MM.1S (cell line): ENCODE measurements at regions not wholly inside any gene's neighbourhood (a gene's known extent, or its start where the extent isn't known, plus 50 kb on each side); places are given as distances from the start of the nearest gene placed in this dataset.

Experiments
- EZH2 ChIP-seq: fragments of 300-600 bp; sonication (generic); optimal IDR thresholded peaks from 2 replicates; pipeline ENCODE3; 2017; ENCODE audit warnings: low read depth, mild to moderate bottlenecking, antibody characterized with exemption, low read length, mixed read lengths
- EZH2phosphoT487 ChIP-seq: fragments of 300-600 bp; sonication (generic); IDR thresholded peaks from 2 replicates; pipeline ENCODE4 v1.6.1; 2018; ENCODE audit warnings: antibody characterized with exemption, low read length
- TF ChIP-seq, protein P1 (sequence below): fragments of 300-600 bp; sonication (generic); IDR thresholded peaks from 2 replicates; pipeline ENCODE4 v1.5.1; 2016; ENCODE audit warnings: antibody characterized with exemption, low read length, mixed read lengths

DNA sequence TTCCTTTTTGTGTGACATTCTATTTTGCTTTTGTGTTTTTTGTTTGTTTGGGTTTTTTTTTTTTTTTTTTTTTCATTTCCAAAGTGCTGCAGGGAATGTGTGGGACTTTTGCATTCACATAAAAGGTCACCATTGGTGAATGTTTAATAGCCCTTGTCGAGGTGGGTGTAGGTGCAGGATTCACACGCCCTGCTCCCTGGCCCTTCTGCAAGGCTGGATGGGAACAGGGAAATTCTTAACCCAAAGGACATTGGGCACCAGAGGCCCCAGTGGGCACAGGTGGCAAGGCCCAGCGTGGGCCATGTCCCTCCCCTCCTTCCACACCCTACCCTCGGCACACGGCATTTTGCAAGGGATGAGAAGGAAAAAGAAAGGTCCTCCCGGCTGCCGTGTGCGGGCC lies 50.4 kb upstream of the NOTCH1 start:
- TF ChIP-seq, protein P1, sequence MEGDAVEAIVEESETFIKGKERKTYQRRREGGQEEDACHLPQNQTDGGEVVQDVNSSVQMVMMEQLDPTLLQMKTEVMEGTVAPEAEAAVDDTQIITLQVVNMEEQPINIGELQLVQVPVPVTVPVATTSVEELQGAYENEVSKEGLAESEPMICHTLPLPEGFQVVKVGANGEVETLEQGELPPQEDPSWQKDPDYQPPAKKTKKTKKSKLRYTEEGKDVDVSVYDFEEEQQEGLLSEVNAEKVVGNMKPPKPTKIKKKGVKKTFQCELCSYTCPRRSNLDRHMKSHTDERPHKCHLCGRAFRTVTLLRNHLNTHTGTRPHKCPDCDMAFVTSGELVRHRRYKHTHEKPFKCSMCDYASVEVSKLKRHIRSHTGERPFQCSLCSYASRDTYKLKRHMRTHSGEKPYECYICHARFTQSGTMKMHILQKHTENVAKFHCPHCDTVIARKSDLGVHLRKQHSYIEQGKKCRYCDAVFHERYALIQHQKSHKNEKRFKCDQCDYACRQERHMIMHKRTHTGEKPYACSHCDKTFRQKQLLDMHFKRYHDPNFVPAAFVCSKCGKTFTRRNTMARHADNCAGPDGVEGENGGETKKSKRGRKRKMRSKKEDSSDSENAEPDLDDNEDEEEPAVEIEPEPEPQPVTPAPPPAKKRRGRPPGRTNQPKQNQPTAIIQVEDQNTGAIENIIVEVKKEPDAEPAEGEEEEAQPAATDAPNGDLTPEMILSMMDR: no peak
- TF ChIP-seq EZH2phosphoT487 (no peak), EZH2 (no peak)
